HG02970 (cell line): ENCODE measurements at regions not wholly inside any gene's neighbourhood (a gene's known extent, or its start where the extent isn't known, plus 50 kb on each side); places are given as distances from the start of the nearest gene placed in this dataset.

ENCODE experiments used
- ATAC-seq: cut with Tn5 transposase; IDR thresholded peaks from one replicate; pipeline ENCODE4 v1.9.1; 2021; ENCODE audit warnings: mild to moderate bottlenecking, moderate library complexity, moderate number of reproducible peaks; ENCODE audit not compliant: unreplicated experiment, low FRiP score

DNA sequence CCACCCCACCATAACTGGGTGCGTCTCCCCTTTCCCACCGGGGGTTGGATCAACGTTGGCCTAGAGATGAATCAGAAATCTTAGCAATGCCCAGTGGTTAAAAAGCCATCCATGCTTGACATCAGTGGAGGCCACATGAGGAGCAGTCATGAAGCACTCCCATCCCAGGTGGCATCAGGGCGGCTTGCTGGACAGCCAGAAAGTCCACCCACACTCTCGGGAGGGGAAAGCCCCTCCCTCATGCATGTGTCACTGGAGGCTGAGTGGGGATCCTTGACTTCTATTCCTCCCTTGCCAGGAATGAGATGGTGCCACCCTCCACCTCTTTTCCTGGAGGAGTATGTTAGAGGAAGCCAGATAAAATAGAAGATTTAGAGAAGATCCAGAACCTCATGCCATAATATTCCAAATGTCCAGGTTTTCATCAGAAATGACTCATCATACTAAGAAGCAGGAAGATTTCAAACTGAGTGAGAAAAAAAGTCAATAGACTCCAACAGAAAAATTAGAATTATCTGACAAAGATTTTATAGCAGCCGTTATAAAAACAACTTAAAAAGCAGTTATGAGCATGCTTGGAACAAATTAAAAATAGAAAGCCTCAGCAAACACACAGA lies 507.1 kb upstream of the ID2 start:
- ATAC-seq = no peak

DNA sequence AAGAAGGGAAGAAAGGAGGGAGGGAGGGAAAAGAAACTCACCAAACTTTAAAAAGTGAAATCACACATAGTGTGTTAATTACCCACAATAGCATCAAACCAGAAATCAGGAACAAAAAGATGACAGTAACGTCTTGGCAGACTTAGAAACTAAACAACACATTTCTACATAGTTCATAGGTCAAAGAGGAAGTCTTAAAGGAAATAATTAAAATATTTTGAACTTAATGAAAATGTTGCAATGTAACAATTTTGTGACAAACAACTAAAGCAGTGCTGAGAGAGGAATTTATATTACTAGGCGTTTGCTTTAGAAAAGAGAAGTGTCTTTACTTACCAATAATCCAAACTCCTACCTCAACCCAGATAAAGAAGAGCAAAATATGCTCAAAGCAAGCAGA lies 505.0 kb upstream of the ID2 start:
- ATAC-seq = no peak

DNA sequence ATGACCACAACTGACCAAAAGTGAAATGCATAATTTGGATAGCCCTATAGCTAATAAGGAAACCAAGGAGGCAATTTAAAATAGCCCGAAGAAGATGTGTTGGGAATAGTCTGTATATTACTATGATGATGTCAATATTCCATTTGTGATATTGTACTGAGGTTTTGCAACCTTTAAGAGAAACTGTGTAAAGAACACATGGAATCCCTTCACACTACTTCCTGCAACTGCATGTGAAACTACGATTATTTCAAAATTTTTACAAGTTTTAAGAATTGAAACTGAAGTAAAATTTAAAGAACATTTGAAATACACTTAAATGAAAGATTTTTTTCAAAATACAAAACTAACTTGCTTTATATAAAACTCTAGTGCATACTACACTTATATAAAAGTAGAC lies 504.3 kb upstream of the ID2 start:
- no peak for ATAC-seq

DNA sequence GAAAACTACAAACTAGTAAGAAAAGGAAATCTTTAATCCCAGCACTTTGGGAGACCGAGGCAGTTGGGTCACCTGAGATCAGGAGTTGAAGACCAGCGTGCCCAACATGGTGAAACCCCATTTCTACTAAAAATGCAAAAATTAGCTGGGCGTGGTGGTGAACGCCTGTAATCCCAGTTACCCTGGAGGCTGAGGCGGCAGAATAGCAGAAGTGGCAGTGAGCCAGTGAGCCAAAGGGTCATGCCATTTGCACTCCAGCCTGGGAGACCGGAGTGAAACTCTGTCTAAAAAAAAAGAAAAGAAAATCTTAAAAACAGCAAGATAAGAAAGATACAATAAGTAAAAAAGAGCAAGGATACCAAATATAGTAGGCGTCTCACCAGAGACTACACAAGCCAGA lies 502.9 kb upstream of the ID2 start:
- ATAC-seq = no peak

DNA sequence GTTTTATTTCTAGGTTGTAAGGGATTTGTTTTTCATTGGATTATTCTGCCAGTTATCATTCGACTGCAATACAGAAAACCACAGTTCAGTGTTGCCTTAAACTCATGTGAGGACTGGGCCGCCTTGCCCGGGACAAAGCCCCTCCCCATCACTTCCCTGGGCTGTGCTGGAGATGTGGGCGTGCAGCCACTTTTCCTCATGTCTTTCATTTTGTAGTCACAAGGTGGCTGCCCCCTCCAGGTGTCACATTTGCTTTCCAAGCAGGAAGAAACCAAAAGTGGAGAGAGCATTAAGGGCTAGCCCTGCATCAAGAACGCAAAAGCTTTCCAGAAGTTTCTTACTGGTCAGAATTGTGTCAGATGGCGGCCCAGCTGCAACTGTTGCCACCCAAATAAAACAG lies 492.5 kb upstream of the ID2 start:
- ATAC-seq = no peak

DNA sequence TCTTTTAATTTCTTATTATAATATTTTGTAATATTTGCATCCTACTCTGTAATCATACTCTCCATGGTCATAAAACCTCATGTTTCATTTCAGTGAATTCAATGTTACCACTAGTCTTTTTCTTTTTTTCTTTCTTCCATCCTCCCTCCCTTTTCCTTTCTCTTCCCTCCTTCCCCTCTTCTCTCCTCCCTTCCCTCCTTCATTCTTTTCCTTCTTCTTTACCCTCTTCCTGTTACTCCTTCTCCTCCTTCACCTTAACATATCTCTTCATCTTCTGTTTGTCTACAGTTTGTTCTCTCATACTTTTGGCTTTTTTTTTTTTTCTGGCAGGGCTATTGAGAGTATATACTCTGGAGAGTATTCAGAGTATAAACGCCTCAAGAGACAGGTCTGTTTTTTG lies 491.6 kb upstream of the ID2 start:
- ATAC-seq = no peak

DNA sequence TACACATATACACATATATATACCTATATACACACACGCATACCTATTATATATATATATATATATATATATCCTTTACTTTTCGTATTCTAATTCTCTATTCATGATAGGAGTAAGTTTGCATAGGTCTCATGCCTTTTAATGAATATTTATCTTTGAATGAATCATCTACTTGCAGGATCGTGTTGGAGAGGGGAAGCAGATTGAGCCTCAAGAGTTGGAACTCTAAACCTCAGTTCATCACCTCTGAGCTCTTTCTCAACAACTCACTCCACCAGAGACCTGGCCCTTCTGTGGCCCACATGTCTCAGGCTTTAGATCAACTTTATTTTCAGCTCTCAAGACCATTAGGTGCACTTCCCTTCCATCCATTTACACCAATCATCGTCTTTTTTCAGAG lies 490.4 kb upstream of the ID2 start:
- ATAC-seq = no peak

DNA sequence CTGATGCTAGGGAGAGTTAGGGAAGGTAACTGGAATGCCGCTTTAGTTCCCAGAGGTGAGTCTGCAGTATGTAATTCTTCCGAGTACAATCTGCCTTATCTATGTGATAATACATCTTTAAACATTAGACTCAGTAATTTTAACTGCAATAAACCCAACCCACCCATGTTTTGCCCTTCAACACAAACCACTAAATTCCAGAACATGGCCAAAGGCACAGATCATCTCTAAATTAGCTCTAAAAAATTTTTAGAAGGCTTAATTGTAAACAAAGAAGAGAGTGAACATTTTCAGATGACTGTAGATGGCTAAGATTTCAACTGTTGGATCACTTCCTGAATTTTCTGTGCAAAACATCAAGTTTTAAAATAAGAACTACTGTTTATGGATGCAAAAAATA lies 488.7 kb upstream of the ID2 start:
- no peak for ATAC-seq

DNA sequence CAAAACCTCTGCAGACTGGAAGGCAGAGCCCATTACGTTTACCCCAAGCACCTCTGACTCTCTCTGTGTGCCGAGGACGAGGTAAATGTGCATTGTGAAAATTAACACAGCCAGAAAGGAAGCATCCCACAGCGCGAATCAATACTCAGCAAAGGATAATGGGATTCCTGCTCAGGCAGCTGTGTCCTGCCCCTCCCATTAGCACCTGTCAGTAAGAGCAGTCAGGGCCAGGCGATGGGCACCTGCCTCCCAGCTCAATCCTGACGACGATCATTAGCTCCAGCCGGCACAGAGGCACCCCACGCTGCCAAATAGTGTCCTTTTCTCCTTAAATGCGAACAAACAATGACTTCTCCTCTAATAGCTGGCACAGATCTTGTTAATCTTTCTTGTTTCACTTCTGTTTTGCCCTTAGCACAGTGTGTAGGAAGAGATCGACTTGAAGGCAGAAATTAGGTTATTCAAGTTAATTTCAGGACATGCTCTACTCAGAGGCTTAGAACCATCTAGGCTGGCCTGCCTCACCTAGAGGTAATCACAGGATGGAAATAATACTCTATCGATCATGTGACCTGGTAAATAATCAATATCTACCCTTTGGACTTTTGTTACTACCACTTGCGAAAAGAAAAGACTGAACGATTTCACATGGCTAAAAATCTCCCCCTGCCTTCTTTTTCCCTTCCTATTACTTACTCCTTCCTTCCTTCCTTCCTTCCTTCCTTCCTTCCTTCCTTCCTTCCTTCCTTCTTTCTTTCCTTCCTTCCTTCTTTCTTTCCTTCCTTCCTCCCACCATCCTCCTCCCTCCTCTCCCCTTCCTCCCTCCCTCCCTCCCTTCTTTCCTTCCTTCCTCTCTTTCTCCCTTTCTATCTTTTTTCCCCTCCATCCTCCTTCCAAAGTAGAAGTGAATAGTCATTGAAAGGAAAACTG lies 487.9 kb upstream of the ID2 start:
- ATAC-seq = no peak

DNA sequence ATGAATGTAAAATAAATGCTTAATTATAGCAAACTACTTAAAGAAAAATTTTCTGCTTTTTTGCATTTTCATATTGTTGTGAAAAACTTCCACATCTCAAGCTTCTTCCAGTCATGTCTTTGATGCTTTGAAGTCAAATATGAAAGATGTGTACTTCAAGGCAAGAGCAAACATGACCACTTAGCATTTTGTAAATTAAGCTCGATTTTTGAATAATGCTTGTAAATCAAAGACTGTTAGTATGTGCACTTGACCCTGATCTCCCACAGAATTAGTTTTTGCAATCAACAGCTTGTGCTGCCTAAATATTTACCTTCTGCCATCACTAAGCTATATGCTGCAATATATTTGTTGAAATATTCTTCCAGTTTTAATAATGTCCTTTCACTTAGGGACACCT lies 486.1 kb upstream of the ID2 start:
- no peak for ATAC-seq

DNA sequence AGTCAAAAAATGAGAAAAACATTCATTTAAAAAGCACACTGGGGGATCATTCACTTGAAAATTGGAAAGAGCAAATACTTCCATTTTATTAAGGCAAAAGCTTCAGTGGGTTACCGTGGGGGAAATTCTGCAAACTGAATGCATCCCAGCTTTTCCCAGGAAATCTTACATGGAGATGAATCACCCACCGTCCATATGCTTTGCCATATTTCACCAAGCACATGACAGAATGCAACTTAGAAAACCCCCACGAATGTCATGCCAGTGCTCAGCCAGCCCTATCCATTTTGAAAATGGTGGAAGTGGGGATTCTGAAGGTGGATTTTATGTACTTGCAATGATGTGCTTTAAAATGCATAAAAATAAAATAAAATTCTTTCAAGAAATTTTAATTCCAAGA lies 485.5 kb upstream of the ID2 start:
- no peak for ATAC-seq

DNA sequence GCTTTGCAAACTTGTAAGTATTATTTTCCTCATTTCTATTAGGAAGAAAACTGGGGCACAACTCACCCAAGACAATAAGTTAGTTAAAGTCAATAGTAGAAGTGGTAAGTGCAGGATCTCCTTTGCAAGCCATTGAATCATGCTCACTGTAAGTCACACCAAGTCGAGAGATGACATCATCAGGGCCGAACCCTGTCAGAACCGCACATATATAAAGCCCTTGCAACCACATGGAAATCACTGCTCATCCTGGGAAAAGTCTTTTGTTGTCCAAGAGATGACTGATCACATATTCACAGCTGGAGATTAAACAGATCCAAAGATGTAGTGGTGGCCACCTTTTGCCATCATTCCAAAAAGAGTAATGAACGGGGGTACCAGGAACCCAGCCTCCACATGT lies 484.8 kb upstream of the ID2 start:
- no peak for ATAC-seq

DNA sequence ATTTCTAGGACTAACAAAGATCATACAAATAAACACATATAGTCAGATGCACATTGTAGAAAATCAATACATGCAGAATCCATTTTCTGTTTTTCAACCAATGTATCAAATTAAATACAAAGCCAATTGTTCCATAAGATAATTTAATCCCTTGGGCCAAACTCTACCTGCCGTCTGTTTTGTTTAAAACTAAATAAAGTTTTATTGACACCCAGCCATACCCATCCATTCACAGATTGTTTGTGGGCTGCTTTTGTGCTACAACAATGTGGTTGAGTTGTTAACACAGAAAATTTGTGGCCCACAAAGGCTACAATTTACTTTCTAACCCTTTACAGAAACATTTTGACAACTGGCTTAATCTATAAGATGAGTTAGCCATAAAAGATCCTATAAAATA lies 484.0 kb upstream of the ID2 start:
- no peak for ATAC-seq

DNA sequence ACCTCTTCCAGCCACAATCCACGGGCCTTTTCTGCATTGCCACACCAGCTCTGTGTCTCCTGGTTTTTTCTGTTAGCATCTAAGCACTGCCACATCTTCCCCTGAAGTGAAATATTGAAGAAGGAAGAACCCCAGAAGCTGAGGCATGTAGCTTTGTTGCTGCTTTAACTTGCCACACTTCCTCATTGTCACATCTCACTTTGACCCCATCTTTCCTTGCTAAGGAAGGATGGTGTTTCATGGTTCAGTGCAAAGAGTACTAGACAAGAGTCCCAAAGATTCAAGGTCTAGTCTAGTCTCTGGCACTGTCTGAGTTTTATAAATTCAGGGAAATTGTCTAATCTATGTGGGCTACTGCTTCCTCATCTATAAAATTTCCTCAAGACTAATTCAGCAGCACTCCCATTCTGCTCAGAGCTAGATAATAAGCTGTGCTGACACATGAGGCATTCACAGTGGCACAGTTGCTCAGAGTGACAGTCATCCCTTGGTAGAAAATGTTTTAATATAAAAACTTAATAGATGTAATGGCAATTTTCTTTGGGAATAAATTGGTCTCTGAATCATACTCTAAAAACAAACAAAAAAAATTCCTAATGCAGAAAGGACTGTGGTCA lies 483.0 kb upstream of the ID2 start:
- no peak for ATAC-seq

DNA sequence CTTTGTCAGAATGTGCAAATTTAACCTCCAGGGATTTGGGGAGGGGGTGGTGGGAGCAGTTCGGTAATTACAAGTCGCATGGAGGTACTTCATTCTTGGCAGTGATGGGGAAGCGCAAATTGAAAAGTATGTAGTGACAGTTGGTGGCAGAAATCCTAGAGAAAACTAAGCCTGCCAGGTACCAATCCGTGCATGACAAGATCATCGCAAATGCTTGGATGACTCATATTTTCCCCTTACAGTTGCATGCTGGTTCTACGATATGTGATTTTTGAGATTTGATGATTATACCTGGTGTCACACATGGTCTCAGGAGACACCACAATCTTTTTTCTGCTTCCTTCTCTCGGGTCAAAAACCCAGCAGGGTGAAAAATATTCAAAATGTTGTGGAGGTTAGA lies 479.7 kb upstream of the ID2 start:
- ATAC-seq = no peak

DNA sequence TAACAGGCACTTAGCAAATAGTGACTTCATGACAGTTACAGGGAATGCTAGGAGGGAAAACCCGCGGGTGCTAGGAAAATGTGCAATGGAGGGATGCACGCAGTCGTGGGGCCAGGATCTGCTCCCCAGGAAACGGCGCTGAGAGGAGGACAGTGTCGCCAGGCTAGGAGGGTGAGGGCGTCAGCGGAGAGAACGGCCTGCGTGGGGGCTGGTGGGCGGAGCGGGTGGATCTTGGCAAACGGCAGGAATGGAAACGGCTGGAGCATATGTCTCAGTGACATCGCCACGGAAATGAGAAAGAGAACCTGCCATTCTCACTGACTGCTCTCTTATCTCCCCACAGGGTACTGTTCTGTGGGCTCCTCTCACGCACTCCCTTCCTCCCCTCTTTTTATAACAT lies 478.5 kb upstream of the ID2 start:
- no peak for ATAC-seq

DNA sequence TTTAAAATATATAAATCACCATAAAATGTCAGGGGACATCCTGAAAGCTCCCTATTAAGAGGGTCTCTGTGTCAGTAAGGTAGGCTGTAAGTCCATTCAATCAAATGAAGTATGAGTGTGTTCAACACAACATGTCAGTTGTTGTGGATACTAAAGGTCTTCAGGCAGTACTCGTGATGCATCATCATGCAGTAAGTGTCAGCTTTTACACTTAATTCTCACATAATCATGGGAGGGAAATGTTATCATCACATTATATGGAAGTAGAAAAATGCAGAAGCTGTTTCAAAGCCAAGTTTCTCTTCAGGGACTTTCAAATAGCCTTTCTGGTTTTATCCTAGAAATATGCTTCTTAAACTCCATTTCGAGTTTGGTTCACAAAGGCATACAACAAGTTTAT lies 477.1 kb upstream of the ID2 start:
- no peak for ATAC-seq

DNA sequence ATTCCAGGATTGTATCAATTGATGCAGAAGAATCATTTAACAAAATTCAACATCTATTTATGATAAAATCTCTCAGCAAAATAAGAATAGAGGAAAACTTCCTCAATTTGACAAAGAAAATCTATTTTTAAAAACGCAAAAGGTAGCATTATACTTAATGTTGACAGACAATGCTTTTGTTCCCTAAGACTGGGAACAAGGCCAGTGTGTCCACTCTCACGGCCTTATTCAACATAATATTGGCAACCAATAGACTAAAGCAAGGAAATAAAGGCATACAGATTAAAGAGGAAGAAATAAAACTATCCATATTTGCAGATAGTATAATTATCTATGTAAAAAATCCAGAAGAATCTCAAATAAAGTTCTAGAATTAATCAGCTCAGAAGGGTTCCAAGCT lies 472.4 kb upstream of the ID2 start:
- ATAC-seq = no peak

DNA sequence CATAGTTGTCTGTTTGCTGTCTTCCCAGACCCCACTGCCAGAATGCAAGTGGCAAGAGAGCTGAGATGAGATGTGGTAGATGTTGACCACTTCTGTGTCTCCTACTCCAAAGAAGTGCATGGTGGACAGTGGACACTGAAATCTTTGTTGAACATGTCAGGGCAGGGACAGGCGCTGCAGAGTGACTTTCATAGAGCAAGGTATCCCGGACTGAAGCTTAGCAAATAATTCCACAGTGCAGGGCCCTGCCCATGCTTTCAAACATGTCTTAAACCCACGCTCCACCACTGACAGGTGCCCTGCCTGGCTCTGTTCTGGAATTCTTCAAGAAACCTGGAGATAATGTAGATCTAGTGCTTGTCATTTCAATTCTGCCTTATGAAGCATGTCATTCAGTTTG lies 470.5 kb upstream of the ID2 start:
- ATAC-seq = no peak

DNA sequence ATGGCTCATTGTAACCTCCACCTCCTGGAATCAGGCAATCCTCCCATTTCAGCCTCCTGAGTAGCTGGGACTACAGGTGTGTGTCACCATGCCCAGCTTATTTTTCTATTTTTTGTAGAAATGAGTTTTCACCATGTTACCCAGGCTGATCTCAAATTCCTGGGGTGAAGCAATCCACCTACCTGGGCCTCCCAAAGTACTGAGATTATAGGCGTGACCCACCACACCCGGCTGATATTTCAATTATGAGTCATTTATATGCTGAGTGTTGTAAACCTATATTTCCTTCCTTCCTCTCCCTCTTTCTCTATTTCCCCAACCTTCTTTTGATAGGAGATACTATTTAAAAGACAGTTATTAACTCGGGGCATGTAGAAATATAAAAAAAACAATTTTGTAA lies 469.6 kb upstream of the ID2 start:
- ATAC-seq = no peak

DNA sequence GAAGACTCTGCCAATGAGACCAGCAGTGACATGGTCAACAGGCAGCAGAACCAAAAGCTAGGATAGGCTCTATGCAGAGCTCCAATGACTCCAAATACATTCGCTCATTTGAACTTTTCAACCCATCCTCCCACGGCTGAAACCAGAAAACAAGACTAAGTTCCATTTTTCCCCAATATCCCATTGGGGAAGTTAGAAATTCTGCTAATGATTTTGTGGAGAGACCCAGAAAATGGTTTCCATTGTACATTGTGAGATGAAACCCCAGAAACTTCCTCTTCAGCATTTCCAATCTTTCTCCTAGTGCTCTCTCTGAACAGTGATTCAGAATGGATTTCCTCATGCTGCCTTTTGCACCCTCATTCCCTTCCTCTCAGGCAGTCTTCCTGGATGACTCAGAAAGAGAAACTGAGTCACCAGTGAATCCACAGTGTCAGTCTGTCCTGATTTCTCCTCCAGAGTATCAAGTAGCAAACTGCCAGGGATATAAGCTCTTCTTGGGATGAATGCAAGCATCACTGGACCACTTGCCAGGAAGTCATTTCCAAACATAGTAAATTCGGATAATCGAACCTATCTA lies 467.7 kb upstream of the ID2 start:
- no peak for ATAC-seq
